ENCODE measurements at regions not wholly inside any gene's neighbourhood (a gene's known extent, or its start where the extent isn't known, plus 50 kb on each side); places are given as distances from the start of the nearest gene placed in this dataset.

DNA sequence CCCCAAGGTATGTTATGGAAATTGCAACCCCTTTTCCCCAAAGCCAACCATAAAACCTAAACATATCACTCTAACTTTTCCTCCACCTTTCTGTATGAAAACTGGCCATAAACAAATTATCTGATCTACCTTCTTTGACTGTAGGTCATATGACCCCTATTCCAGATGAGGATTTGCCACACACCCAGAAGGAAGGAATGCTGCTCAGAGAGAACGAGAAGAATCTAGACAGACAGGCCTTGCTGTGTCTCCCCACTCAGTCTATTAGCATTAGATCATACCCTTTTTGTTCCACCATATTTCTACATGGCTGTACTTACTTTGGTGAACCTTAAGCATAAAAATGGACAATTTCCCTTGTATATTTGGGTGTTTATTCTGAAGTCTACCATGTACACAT, 113.0 kb upstream of the PHYHIPL start:
- Histone ChIP-seq H3K36me3 (ENCODE audit: insufficient read depth) (no peaks in the 10 kb centered on the region), H2AFZ (no peak overlapping the region), H3K79me2 (replicated peaks; ENCODE audit: insufficient read depth) (no peaks in the 10 kb centered on the region), H3K27me3 (ENCODE audit: insufficient read depth) (no peaks in the 10 kb centered on the region), H3K4me1 (ENCODE audit: insufficient read depth) (no peaks in the 10 kb centered on the region; the same call in 1 of the 2 replicates), H3F3A (replicated peaks; ENCODE audit: low read depth) (no peaks in the 10 kb centered on the region), H3K4me3 (no peak overlapping the region), H3K9me2 (ENCODE audit: insufficient read depth) (peaks cover 3% of the 10 kb centered on the region; the same call in 1 of the 2 replicates), H4K20me1 (replicated peaks; ENCODE audit: insufficient read depth) (no peaks in the 10 kb centered on the region), H3K4me2 (no peak overlapping the region), H3K27ac (ENCODE audit: low read depth) (no peak overlapping the region)
- Mint-ChIP-seq H3K27me3 (ENCODE audit: insufficient read depth, low read depth, poor library complexity) (no peaks in the 10 kb centered on the region), H3K36me3 (ENCODE audit: low read depth) (no peaks in the 10 kb centered on the region), H3K27ac (no peak overlapping the region), H3K9me3 (no peaks in the 10 kb centered on the region), H3K4me1 (peaks cover 30% of the 10 kb centered on the region), H3K4me3 (no peak overlapping the region)
- no peak for TF ChIP-seq ZNF114 (CRISPR knock-in tag; IDR thresholded peaks at IDR 0.05)
- no peak for TF ChIP-seq POLR2AphosphoS5 (IDR thresholded peaks at IDR 0.05; ENCODE audit: low read depth)
- TF ChIP-seq, protein P1, sequence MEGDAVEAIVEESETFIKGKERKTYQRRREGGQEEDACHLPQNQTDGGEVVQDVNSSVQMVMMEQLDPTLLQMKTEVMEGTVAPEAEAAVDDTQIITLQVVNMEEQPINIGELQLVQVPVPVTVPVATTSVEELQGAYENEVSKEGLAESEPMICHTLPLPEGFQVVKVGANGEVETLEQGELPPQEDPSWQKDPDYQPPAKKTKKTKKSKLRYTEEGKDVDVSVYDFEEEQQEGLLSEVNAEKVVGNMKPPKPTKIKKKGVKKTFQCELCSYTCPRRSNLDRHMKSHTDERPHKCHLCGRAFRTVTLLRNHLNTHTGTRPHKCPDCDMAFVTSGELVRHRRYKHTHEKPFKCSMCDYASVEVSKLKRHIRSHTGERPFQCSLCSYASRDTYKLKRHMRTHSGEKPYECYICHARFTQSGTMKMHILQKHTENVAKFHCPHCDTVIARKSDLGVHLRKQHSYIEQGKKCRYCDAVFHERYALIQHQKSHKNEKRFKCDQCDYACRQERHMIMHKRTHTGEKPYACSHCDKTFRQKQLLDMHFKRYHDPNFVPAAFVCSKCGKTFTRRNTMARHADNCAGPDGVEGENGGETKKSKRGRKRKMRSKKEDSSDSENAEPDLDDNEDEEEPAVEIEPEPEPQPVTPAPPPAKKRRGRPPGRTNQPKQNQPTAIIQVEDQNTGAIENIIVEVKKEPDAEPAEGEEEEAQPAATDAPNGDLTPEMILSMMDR (conservative IDR thresholded peaks at IDR 0.05; ENCODE audit: low read depth in 2 of 2), result no peak
- TF ChIP-seq, protein P2, sequence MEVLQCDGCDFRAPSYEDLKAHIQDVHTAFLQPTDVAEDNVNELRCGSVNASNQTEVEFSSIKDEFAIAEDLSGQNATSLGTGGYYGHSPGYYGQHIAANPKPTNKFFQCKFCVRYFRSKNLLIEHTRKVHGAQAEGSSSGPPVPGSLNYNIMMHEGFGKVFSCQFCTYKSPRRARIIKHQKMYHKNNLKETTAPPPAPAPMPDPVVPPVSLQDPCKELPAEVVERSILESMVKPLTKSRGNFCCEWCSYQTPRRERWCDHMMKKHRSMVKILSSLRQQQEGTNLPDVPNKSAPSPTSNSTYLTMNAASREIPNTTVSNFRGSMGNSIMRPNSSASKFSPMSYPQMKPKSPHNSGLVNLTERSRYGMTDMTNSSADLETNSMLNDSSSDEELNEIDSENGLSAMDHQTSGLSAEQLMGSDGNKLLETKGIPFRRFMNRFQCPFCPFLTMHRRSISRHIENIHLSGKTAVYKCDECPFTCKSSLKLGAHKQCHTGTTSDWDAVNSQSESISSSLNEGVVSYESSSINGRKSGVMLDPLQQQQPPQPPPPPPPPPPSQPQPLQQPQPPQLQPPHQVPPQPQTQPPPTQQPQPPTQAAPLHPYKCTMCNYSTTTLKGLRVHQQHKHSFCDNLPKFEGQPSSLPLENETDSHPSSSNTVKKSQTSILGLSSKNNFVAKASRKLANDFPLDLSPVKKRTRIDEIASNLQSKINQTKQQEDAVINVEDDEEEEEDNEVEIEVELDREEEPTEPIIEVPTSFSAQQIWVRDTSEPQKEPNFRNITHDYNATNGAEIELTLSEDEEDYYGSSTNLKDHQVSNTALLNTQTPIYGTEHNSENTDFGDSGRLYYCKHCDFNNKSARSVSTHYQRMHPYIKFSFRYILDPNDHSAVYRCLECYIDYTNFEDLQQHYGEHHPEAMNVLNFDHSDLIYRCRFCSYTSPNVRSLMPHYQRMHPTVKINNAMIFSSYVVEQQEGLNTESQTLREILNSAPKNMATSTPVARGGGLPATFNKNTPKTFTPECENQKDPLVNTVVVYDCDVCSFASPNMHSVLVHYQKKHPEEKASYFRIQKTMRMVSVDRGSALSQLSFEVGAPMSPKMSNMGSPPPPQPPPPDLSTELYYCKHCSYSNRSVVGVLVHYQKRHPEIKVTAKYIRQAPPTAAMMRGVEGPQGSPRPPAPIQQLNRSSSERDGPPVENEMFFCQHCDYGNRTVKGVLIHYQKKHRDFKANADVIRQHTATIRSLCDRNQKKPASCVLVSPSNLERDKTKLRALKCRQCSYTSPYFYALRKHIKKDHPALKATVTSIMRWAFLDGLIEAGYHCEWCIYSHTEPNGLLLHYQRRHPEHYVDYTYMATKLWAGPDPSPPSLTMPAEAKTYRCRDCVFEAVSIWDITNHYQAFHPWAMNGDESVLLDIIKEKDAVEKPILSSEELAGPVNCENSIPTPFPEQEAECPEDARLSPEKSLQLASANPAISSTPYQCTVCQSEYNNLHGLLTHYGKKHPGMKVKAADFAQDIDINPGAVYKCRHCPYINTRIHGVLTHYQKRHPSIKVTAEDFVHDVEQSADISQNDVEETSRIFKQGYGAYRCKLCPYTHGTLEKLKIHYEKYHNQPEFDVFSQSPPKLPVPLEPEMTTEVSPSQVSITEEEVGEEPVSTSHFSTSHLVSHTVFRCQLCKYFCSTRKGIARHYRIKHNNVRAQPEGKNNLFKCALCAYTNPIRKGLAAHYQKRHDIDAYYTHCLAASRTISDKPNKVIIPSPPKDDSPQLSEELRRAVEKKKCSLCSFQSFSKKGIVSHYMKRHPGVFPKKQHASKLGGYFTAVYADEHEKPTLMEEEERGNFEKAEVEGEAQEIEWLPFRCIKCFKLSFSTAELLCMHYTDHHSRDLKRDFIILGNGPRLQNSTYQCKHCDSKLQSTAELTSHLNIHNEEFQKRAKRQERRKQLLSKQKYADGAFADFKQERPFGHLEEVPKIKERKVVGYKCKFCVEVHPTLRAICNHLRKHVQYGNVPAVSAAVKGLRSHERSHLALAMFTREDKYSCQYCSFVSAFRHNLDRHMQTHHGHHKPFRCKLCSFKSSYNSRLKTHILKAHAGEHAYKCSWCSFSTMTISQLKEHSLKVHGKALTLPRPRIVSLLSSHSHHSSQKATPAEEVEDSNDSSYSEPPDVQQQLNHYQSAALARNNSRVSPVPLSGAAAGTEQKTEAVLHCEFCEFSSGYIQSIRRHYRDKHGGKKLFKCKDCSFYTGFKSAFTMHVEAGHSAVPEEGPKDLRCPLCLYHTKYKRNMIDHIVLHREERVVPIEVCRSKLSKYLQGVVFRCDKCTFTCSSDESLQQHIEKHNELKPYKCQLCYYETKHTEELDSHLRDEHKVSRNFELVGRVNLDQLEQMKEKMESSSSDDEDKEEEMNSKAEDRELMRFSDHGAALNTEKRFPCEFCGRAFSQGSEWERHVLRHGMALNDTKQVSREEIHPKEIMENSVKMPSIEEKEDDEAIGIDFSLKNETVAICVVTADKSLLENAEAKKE (CRISPR knock-in tag; IDR thresholded peaks at IDR 0.05), result no peak
- no peak for TF ChIP-seq ZNF331 (CRISPR knock-in tag; IDR thresholded peaks at IDR 0.05; ENCODE audit: low read depth)
- no peak for TF ChIP-seq CREB1 (CRISPR knock-in tag; IDR thresholded peaks at IDR 0.05; ENCODE audit: low read depth)
- no peak for TF ChIP-seq NANOG (IDR thresholded peaks at IDR 0.05; ENCODE audit: borderline replicate concordance)
- TF ChIP-seq EZH2 (IDR thresholded peaks at IDR 0.05; ENCODE audit: low read depth, unreplicated experiment), result no peak
- no peak for TF ChIP-seq EZH2phosphoT487 (IDR thresholded peaks at IDR 0.05; ENCODE audit: unreplicated experiment)
- TF ChIP-seq, protein P3, sequence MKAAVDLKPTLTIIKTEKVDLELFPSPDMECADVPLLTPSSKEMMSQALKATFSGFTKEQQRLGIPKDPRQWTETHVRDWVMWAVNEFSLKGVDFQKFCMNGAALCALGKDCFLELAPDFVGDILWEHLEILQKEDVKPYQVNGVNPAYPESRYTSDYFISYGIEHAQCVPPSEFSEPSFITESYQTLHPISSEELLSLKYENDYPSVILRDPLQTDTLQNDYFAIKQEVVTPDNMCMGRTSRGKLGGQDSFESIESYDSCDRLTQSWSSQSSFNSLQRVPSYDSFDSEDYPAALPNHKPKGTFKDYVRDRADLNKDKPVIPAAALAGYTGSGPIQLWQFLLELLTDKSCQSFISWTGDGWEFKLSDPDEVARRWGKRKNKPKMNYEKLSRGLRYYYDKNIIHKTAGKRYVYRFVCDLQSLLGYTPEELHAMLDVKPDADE (IDR thresholded peaks at IDR 0.05), result no peak
- no peak for TF ChIP-seq STAT1 (IDR thresholded peaks at IDR 0.05; ENCODE audit: unreplicated experiment)
- TF ChIP-seq, protein P4, sequence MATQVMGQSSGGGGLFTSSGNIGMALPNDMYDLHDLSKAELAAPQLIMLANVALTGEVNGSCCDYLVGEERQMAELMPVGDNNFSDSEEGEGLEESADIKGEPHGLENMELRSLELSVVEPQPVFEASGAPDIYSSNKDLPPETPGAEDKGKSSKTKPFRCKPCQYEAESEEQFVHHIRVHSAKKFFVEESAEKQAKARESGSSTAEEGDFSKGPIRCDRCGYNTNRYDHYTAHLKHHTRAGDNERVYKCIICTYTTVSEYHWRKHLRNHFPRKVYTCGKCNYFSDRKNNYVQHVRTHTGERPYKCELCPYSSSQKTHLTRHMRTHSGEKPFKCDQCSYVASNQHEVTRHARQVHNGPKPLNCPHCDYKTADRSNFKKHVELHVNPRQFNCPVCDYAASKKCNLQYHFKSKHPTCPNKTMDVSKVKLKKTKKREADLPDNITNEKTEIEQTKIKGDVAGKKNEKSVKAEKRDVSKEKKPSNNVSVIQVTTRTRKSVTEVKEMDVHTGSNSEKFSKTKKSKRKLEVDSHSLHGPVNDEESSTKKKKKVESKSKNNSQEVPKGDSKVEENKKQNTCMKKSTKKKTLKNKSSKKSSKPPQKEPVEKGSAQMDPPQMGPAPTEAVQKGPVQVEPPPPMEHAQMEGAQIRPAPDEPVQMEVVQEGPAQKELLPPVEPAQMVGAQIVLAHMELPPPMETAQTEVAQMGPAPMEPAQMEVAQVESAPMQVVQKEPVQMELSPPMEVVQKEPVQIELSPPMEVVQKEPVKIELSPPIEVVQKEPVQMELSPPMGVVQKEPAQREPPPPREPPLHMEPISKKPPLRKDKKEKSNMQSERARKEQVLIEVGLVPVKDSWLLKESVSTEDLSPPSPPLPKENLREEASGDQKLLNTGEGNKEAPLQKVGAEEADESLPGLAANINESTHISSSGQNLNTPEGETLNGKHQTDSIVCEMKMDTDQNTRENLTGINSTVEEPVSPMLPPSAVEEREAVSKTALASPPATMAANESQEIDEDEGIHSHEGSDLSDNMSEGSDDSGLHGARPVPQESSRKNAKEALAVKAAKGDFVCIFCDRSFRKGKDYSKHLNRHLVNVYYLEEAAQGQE (IDR thresholded peaks at IDR 0.05; ENCODE audit: unreplicated experiment), result no peak
- TF ChIP-seq JUNB (IDR thresholded peaks at IDR 0.05; ENCODE audit: unreplicated experiment), result no peak
- DNase-seq (ENCODE audit: low spot score) (no peak), ATAC-seq (no peak)

Measured in GM23338 (cell line).